RWPE1 (cell line): ENCODE measurements at regions not wholly inside any gene's neighbourhood (a gene's known extent, or its start where the extent isn't known, plus 50 kb on each side); places are given as distances from the start of the nearest gene placed in this dataset.
"Not testable (repeated sequence)": the region's sequence is repeated elsewhere in the genome, so short reads cannot be mapped to it uniquely, and the experiment has no call there.

ENCODE experiments used
- CTCF ChIA-PET: fragments of 350-600 bp; sonication (Branson Sonifier 250); formaldehyde crosslinking; extraction: SDS; loops from one replicate; lab custom pipeline; 2021; lab: Yijun Ruan, JAX
- POLR2A ChIA-PET: fragments of 400-600 bp; formaldehyde crosslinking; extraction: SDS; loops from one replicate; lab custom pipeline; 2020; ENCODE audit warnings: antibody characterized with exemption; ENCODE audit not compliant: low non-redundant PET; lab: Yijun Ruan, JAX
- DNase-seq: peaks from one replicate; pipeline ENCODE4 v3.0.0; 2012; ENCODE audit warnings: low spot score
- H3K27ac ChIP-seq: fragments of 450-650 bp; 2 replicates; pipeline ENCODE4 v1.5.1; 2017
- CTCF ChIP-seq: fragments of 450-650 bp; conservative IDR thresholded peaks from 2 replicates; pipeline ENCODE4 v1.5.1; 2017; ENCODE audit warnings: low read depth, mild to moderate bottlenecking

- POLR2A ChIA-PET: no interaction called here
- CTCF ChIA-PET: no interaction called here
- no peak for TF ChIP-seq CTCF
- H3K27ac ChIP-seq: no peak overlapping the region
- DNase-seq: peak; percentile 4
These were observed 68.8 kb downstream of the SSX7 start for GRCh38 chrX:52585892-52586291.

- no peak for DNase-seq
- CTCF ChIA-PET: no interaction called here
- TF ChIP-seq CTCF: no peak
- POLR2A ChIA-PET: no interaction called here
- H3K27ac ChIP-seq: no peak overlapping the region
These were observed 60.8 kb upstream of the XAGE1B start for GRCh38 chrX:52577464-52578173.

GRCh38 chrX:52576946-52577345 lies 60.1 kb upstream of the XAGE1B start:
- CTCF ChIA-PET: no interaction called here
- POLR2A ChIA-PET: no interaction called here
- no peak for TF ChIP-seq CTCF
- no peak overlapping the region for H3K27ac ChIP-seq
- DNase-seq: peak; percentile 10

- POLR2A ChIA-PET: no interaction called here
- no peak for DNase-seq
- CTCF ChIA-PET: no interaction called here
- no peak overlapping the region for H3K27ac ChIP-seq
- TF ChIP-seq CTCF: no peak
These were observed 59.6 kb upstream of the XAGE1B start for GRCh38 chrX:52576474-52576873.

- POLR2A ChIA-PET: no interaction called here
- no peak overlapping the region for H3K27ac ChIP-seq
- TF ChIP-seq CTCF: peak; percentile 47
- CTCF ChIA-PET: interaction anchor here (0.7 kb wide), 1 partner anchor 1328 kb away, joined by 3 read pairs; no protein-coding TSS in a partner anchor
- peak; percentile 33 for DNase-seq
These were observed 57.8 kb upstream of the XAGE1B start for GRCh38 chrX:52574416-52575275.

- POLR2A ChIA-PET, DNase-seq, H3K27ac ChIP-seq, CTCF ChIA-PET: not testable (repeated sequence)
These were observed 51.3 kb upstream of the XAGE1B start for GRCh38 chrX:52568146-52568545.
